CD4-positive, CD25-positive, alpha-beta regulatory T cell (primary cell): ENCODE measurements at regions not wholly inside any gene's neighbourhood (a gene's known extent, or its start where the extent isn't known, plus 50 kb on each side); places are given as distances from the start of the nearest gene placed in this dataset.

ENCODE experiments used
- ATAC-seq, 2 donors: fragments of 150-1000 bp; cut with Tn5 transposase; one replicate each; pipeline ENCODE4 v1.10.0; 2021; ENCODE audit warnings: low read depth in 2 of 2, moderate number of reproducible peaks in 2 of 2, moderate library complexity in 1 of 2
- DNase-seq, 3 donors: peaks; one replicate each; pipeline versions ENCODE4 v3.0.0 to v3.0.0-alpha.2; 2012 to 2022; ENCODE audit warnings: mixed read lengths in 1 of 3
- H3K27ac ChIP-seq: one replicate; pipeline ENCODE4 v1.7.0; 2013; ENCODE audit warnings: mild to moderate bottlenecking, low read length; ENCODE audit not compliant: insufficient read depth, poor library complexity, severe bottlenecking
- H3K27me3 ChIP-seq: one replicate; pipeline ENCODE4 v1.7.0; 2013; ENCODE audit warnings: low read length; ENCODE audit not compliant: control insufficient read depth, insufficient read depth
- H3K36me3 ChIP-seq: one replicate; pipeline ENCODE4 v1.7.0; 2013; ENCODE audit warnings: mild to moderate bottlenecking, low read length, moderate library complexity; ENCODE audit not compliant: control insufficient read depth, insufficient read depth
- H3K4me1 ChIP-seq: 2 replicates; pipeline ENCODE4 v1.7.0; 2013; ENCODE audit warnings: mild to moderate bottlenecking, low read length; ENCODE audit not compliant: insufficient read depth, control insufficient read depth, poor library complexity, severe bottlenecking
- H3K4me3 ChIP-seq: one replicate; pipeline ENCODE4 v1.7.0; 2013; ENCODE audit warnings: low read depth, mild to moderate bottlenecking, low read length, moderate library complexity
- H3K9me3 ChIP-seq, 2 experiments: 1 replicate in 1 of 2; 2 replicates in 1 of 2; pipeline ENCODE4 v1.7.0; 2013; ENCODE audit warnings: low read length in 2 of 2, mild to moderate bottlenecking in 1 of 2, moderate library complexity in 1 of 2; ENCODE audit not compliant: control insufficient read depth in 2 of 2
- H3K27ac Mint-ChIP-seq, 3 donors: one replicate each; pipeline ENCODE4 v1.8.0; 2020 to 2022; ENCODE audit warnings: mild to moderate bottlenecking in 3 of 3, mixed read lengths in 3 of 3, moderate library complexity in 2 of 3
- H3K27me3 Mint-ChIP-seq: one replicate; pipeline ENCODE4 v1.8.0; 2022; ENCODE audit warnings: mild to moderate bottlenecking, mixed read lengths
- H3K36me3 Mint-ChIP-seq: one replicate; pipeline ENCODE4 v1.8.0; 2020; ENCODE audit warnings: mixed read lengths
- H3K4me1 Mint-ChIP-seq, 4 donors: one replicate each; pipeline ENCODE4 v1.8.0; 2020 to 2022; ENCODE audit warnings: mixed read lengths in 4 of 4, mild to moderate bottlenecking in 1 of 4
- H3K4me3 Mint-ChIP-seq, 4 donors: one replicate each; pipeline ENCODE4 v1.8.0; 2020 to 2022; ENCODE audit warnings: mild to moderate bottlenecking in 4 of 4, mixed read lengths in 4 of 4, moderate library complexity in 3 of 4
- H3K9me3 Mint-ChIP-seq, 7 donors: one replicate each; pipeline ENCODE4 v1.8.0; 2020 to 2022; ENCODE audit warnings: mixed read lengths in 7 of 7, mild to moderate bottlenecking in 3 of 7, moderate library complexity in 2 of 7

GRCh38 chr15:47283246-47283645 is 434.1 kb upstream of the SEMA6D start:
- H3K4me1 Mint-ChIP-seq, result no peaks in the 10 kb centered on the region
- Histone ChIP-seq H3K27me3 (no peaks in the 10 kb centered on the region), H3K4me3 (no peak overlapping the region), H3K27ac (no peak overlapping the region), H3K36me3 (no peaks in the 10 kb centered on the region), H3K4me1 (no peaks in the 10 kb centered on the region), H3K9me3 (peaks cover 0 to 4% of the 10 kb centered on the region in 2 experiments)
- H3K4me3 Mint-ChIP-seq, result no peak overlapping the region
- H3K9me3 Mint-ChIP-seq, result peaks cover 0 to 22% (median 4%) of the 10 kb centered on the region in 7 donors
- peaks cover 4% of the 10 kb centered on the region for H3K27me3 Mint-ChIP-seq
- no peak overlapping the region for H3K27ac Mint-ChIP-seq
- ATAC-seq (no peak), DNase-seq (no peak)
- no peaks in the 10 kb centered on the region for H3K36me3 Mint-ChIP-seq

GRCh38 chr15:47288794-47289193 is 428.5 kb upstream of the SEMA6D start:
- Histone ChIP-seq H3K27ac (no peak overlapping the region), H3K36me3 (no peaks in the 10 kb centered on the region), H3K4me1 (no peaks in the 10 kb centered on the region), H3K4me3 (no peak overlapping the region), H3K27me3 (no peaks in the 10 kb centered on the region), H3K9me3 (peaks cover 0 to 2% of the 10 kb centered on the region in 2 experiments)
- peaks cover 0 to 11% (median 4%) of the 10 kb centered on the region in 7 donors for H3K9me3 Mint-ChIP-seq
- no peak overlapping the region for H3K4me3 Mint-ChIP-seq
- no peak overlapping the region for H3K27ac Mint-ChIP-seq
- DNase-seq, result no peak
- no peaks in the 10 kb centered on the region for H3K36me3 Mint-ChIP-seq
- no peaks in the 10 kb centered on the region for H3K4me1 Mint-ChIP-seq
- peaks cover 4% of the 10 kb centered on the region for H3K27me3 Mint-ChIP-seq
- ATAC-seq, result no peak

- H3K4me1 ChIP-seq, result no peaks in the 10 kb centered on the region
- Mint-ChIP-seq H3K27ac (peak overlapping the region in 1 of 3 donors; percentile 14), H3K36me3 (no peaks in the 10 kb centered on the region), H3K4me1 (no peaks in the 10 kb centered on the region), H3K27me3 (peaks cover 4% of the 10 kb centered on the region), H3K9me3 (peaks cover 0 to 11% (median 4%) of the 10 kb centered on the region in 7 donors), H3K4me3 (no peak overlapping the region)
- no peak for DNase-seq
- peaks cover 0 to 2% of the 10 kb centered on the region in 2 experiments for H3K9me3 ChIP-seq
- no peak overlapping the region for H3K4me3 ChIP-seq
- no peak overlapping the region for H3K27ac ChIP-seq
- H3K27me3 ChIP-seq, result no peaks in the 10 kb centered on the region
- no peak for ATAC-seq
- H3K36me3 ChIP-seq, result no peaks in the 10 kb centered on the region
These were observed 427.6 kb upstream of the SEMA6D start for GRCh38 chr15:47289656-47290055.

GRCh38 chr15:47291767-47292166 is 425.5 kb upstream of the SEMA6D start:
- H3K36me3 ChIP-seq, result no peaks in the 10 kb centered on the region
- Mint-ChIP-seq H3K27me3 (peaks cover under 1% of the 10 kb centered on the region), H3K4me3 (peak overlapping the region in 1 of 4 donors; percentile 45), H3K4me1 (no peaks in the 10 kb centered on the region), H3K9me3 (peaks cover 0 to 11% (median 4%) of the 10 kb centered on the region in 7 donors), H3K36me3 (no peaks in the 10 kb centered on the region), H3K27ac (no peak overlapping the region)
- no peaks in the 10 kb centered on the region for H3K9me3 ChIP-seq
- H3K27me3 ChIP-seq, result no peaks in the 10 kb centered on the region
- no peak overlapping the region for H3K27ac ChIP-seq
- ATAC-seq (no peak), DNase-seq (no peak)
- no peaks in the 10 kb centered on the region for H3K4me1 ChIP-seq
- no peak overlapping the region for H3K4me3 ChIP-seq

GRCh38 chr15:47292638-47293190 is 424.6 kb upstream of the SEMA6D start:
- peaks cover 0 to 10% (median 4%) of the 10 kb centered on the region in 7 donors for H3K9me3 Mint-ChIP-seq
- Histone ChIP-seq H3K4me1 (no peaks in the 10 kb centered on the region), H3K4me3 (no peak overlapping the region), H3K27ac (no peak overlapping the region), H3K36me3 (no peaks in the 10 kb centered on the region), H3K27me3 (no peaks in the 10 kb centered on the region), H3K9me3 (no peaks in the 10 kb centered on the region)
- H3K4me3 Mint-ChIP-seq, result no peak overlapping the region
- H3K27me3 Mint-ChIP-seq, result no peaks in the 10 kb centered on the region
- no peak overlapping the region for H3K27ac Mint-ChIP-seq
- H3K4me1 Mint-ChIP-seq, result no peaks in the 10 kb centered on the region
- DNase-seq (no peak), ATAC-seq (no peak)
- H3K36me3 Mint-ChIP-seq, result no peaks in the 10 kb centered on the region

- no peaks in the 10 kb centered on the region for H3K36me3 Mint-ChIP-seq
- H3K4me3 ChIP-seq, result no peak overlapping the region
- no peak overlapping the region for H3K27ac Mint-ChIP-seq
These were observed 423.7 kb upstream of the SEMA6D start for GRCh38 chr15:47293466-47294162.

GRCh38 chr15:47294765-47295259 is 422.5 kb upstream of the SEMA6D start:
- Histone ChIP-seq H3K27me3 (no peaks in the 10 kb centered on the region), H3K4me3 (no peak overlapping the region), H3K4me1 (no peaks in the 10 kb centered on the region), H3K36me3 (no peaks in the 10 kb centered on the region), H3K27ac (no peak overlapping the region), H3K9me3 (no peaks in the 10 kb centered on the region)
- Mint-ChIP-seq H3K9me3 (peaks cover 0 to 9% (median 4%) of the 10 kb centered on the region in 7 donors), H3K27ac (no peak overlapping the region), H3K4me1 (no peaks in the 10 kb centered on the region), H3K4me3 (no peak overlapping the region), H3K27me3 (no peaks in the 10 kb centered on the region), H3K36me3 (no peaks in the 10 kb centered on the region)
- DNase-seq, result no peak
- no peak for ATAC-seq

More at GRCh38 chr15:47293466-47294162, 423.7 kb upstream of the SEMA6D start:
- Histone ChIP-seq H3K9me3 (no peaks in the 10 kb centered on the region), H3K36me3 (no peaks in the 10 kb centered on the region), H3K27me3 (no peaks in the 10 kb centered on the region), H3K27ac (no peak overlapping the region), H3K4me1 (no peaks in the 10 kb centered on the region)
- Mint-ChIP-seq H3K9me3 (peaks cover 0 to 9% (median 4%) of the 10 kb centered on the region in 7 donors), H3K27me3 (no peaks in the 10 kb centered on the region), H3K4me3 (no peak overlapping the region), H3K4me1 (no peaks in the 10 kb centered on the region)
- DNase-seq (no peak), ATAC-seq (no peak)

- no peak overlapping the region for H3K4me3 Mint-ChIP-seq
- Histone ChIP-seq H3K27ac (no peak overlapping the region), H3K27me3 (no peaks in the 10 kb centered on the region), H3K4me3 (no peak overlapping the region), H3K9me3 (no peaks in the 10 kb centered on the region), H3K36me3 (no peaks in the 10 kb centered on the region), H3K4me1 (no peaks in the 10 kb centered on the region)
- no peak overlapping the region for H3K27ac Mint-ChIP-seq
- H3K9me3 Mint-ChIP-seq, result peaks cover 0 to 9% (median 4%) of the 10 kb centered on the region in 7 donors
- ATAC-seq (no peak), DNase-seq (no peak)
- no peaks in the 10 kb centered on the region for H3K4me1 Mint-ChIP-seq
- H3K27me3 Mint-ChIP-seq, result no peaks in the 10 kb centered on the region
- H3K36me3 Mint-ChIP-seq, result no peaks in the 10 kb centered on the region
These were observed 420.4 kb upstream of the SEMA6D start for GRCh38 chr15:47296881-47297280.
